HCT116 (cell line): ENCODE measurements at regions not wholly inside any gene's neighbourhood (a gene's known extent, or its start where the extent isn't known, plus 50 kb on each side); places are given as distances from the start of the nearest gene placed in this dataset.

ENCODE experiments used
- ATAC-seq: fragments of 200-7000 bp; cut with Tn5 transposase; 2 replicates; pipeline ENCODE4 v1.9.1; 2020; ENCODE audit warnings: mild to moderate bottlenecking, moderate library complexity
- BruUV-seq: library from RNA; stranded (reverse); fragments of 400-500 nt; replicated peaks from 2 replicates; lab custom pipeline; 2021; lab: Mats Ljungman, UMichigan
- CTCF ChIA-PET: fragments of 300-600 bp; sonication (Branson Sonifier 250); formaldehyde crosslinking; loops from one replicate; lab custom pipeline; 2021; ENCODE audit warnings: antibody characterized with exemption; lab: Charles Lee
- POLR2A ChIA-PET: fragments of 300-600, 350-600 bp; sonication (Branson Sonifier 250); formaldehyde crosslinking; loops from one replicate; lab custom pipeline; 2021; ENCODE audit warnings: antibody characterized with exemption; lab: Charles Lee
- RAD21 ChIA-PET, 2 experiments: fragments of 300-600 bp; sonication (Branson Sonifier 250); formaldehyde crosslinking; loops; one replicate each; lab custom pipeline; 2023; ENCODE audit warnings: low total read pairs in 2 of 2; ENCODE audit not compliant: uncharacterized antibody in 2 of 2, unreplicated experiment in 2 of 2, low non-redundant PET in 1 of 2; lab: Charles Lee
- DNase-seq: peaks from one replicate; pipeline ENCODE4 v3.0.0-alpha.2; 2010; ENCODE audit warnings: low read depth, low spot score
- H2AFZ ChIP-seq: fragments of 200-600 bp; shearing (Covaris generic), sonication (generic); 2 replicates; pipeline ENCODE4 v1.6.1; 2017; ENCODE audit warnings: low read depth, mixed run types, mixed read lengths, antibody characterized with exemption, low read length; ENCODE audit not compliant: poor library complexity, severe bottlenecking
- H3K27ac ChIP-seq: 2 replicates; pipeline ENCODE4 v1.5.1; 2012; ENCODE audit warnings: low read depth, low read length
- H3K27me3 ChIP-seq: fragments of 200-600 bp; sonication (generic); 2 replicates; pipeline ENCODE4 v1.6.1; 2016; ENCODE audit warnings: mixed run types, low read length, mixed read lengths; ENCODE audit not compliant: insufficient read depth
- H3K36me3 ChIP-seq, 2 experiments: fragments of 200-500 bp in 1 of 2; fragments of 200-600 bp in 1 of 2; sonication (Bioruptor generic) in 1 of 2; sonication (generic) in 1 of 2; 2 replicates each; pipeline versions ENCODE4 v1.5.1 to v1.6.1; 2014 to 2016; ENCODE audit warnings: low read length in 2 of 2, inconsistent platforms in 1 of 2, mixed read lengths in 1 of 2, mixed run types in 1 of 2; ENCODE audit not compliant: insufficient read depth in 2 of 2, control insufficient read depth in 1 of 2
- H3K4me1 ChIP-seq, 2 experiments: fragments of 200-600 bp in 1 of 2; sonication (generic) in 1 of 2; 2 replicates each; pipeline versions ENCODE4 v1.5.1 to v1.6.1; 2012 to 2017; ENCODE audit warnings: low read length in 2 of 2, inconsistent platforms in 1 of 2, mild to moderate bottlenecking in 1 of 2, mixed read lengths in 1 of 2, mixed run types in 1 of 2, moderate library complexity in 1 of 2; ENCODE audit not compliant: insufficient read depth in 2 of 2, control insufficient read depth in 1 of 2
- H3K4me2 ChIP-seq: fragments of 200-600 bp; sonication (generic); 2 replicates; pipeline ENCODE4 v1.6.1; 2017; ENCODE audit warnings: mixed run types, low read length, mixed read lengths
- H3K4me3 ChIP-seq, 2 experiments: fragments of 200-600 bp in 1 of 2; sonication (generic) in 1 of 2; replicated peaks in 1 of 2; 2 replicates each; pipeline ENCODE4 v1.5.1; 2011 to 2016; ENCODE audit warnings: low read length in 2 of 2, control low read depth in 1 of 2, low read depth in 1 of 2, mild to moderate bottlenecking in 1 of 2, mixed read lengths in 1 of 2, mixed run types in 1 of 2
- H3K79me2 ChIP-seq: fragments of 200-600 bp; sonication (generic); 2 replicates; pipeline ENCODE4 v1.6.1; 2017; ENCODE audit warnings: mild to moderate bottlenecking, mixed run types, low read length, moderate library complexity, mixed read lengths; ENCODE audit not compliant: insufficient read depth
- H3K9ac ChIP-seq: fragments of 200-600 bp; sonication (generic); 2 replicates; pipeline ENCODE4 v1.6.1; 2016; ENCODE audit warnings: low read length, mixed read lengths
- H3K9me2 ChIP-seq: fragments of 200-600 bp; sonication (generic), shearing (Covaris generic); 2 replicates; pipeline ENCODE4 v1.6.1; 2017; ENCODE audit warnings: mixed run types, mild to moderate bottlenecking, moderate library complexity; ENCODE audit not compliant: insufficient read depth
- H3K9me3 ChIP-seq, 2 experiments: fragments of 200-500 bp in 1 of 2; fragments of 200-600 bp in 1 of 2; sonication (Bioruptor generic) in 1 of 2; sonication (generic) in 1 of 2; 2 replicates each; pipeline ENCODE4 v1.6.1; 2014 to 2017; ENCODE audit warnings: low read length in 2 of 2, mixed read lengths in 2 of 2, inconsistent platforms in 1 of 2, low read depth in 1 of 2, mild to moderate bottlenecking in 1 of 2, mixed run types in 1 of 2, moderate library complexity in 1 of 2; ENCODE audit not compliant: control insufficient read depth in 1 of 2, insufficient read depth in 1 of 2
- H4K20me1 ChIP-seq: fragments of 200-600 bp; sonication (generic), shearing (Covaris generic); 2 replicates; pipeline ENCODE4 v1.6.1; 2017; ENCODE audit warnings: mixed run types, mild to moderate bottlenecking, moderate library complexity; ENCODE audit not compliant: insufficient read depth
- ATF3 ChIP-seq: IDR thresholded peaks from 2 replicates; pipeline ENCODE4 v1.6.1; 2012
- CBX3 ChIP-seq: IDR thresholded peaks from 2 replicates; pipeline ENCODE4 v1.6.1; 2012; ENCODE audit warnings: low read depth
- CEBPB ChIP-seq: IDR thresholded peaks from 2 replicates; pipeline ENCODE4 v1.6.1; 2012; ENCODE audit warnings: low read depth
- ELF1 ChIP-seq: IDR thresholded peaks from 2 replicates; pipeline ENCODE4 v1.6.1; 2012; ENCODE audit warnings: low read depth, borderline replicate concordance
- EZH2phosphoT487 ChIP-seq: fragments of 200-600 bp; IDR thresholded peaks from 2 replicates; pipeline ENCODE4 v1.6.1; 2018; ENCODE audit warnings: antibody characterized with exemption, borderline replicate concordance
- FOSL1 ChIP-seq: IDR thresholded peaks from 2 replicates; pipeline ENCODE4 v1.6.1; 2012; ENCODE audit warnings: low read depth
- POLR2AphosphoS5 ChIP-seq: IDR thresholded peaks from 2 replicates; pipeline ENCODE4 v1.6.1; 2011; ENCODE audit warnings: mild to moderate bottlenecking, low read depth, low read length, moderate library complexity
- SRF ChIP-seq: IDR thresholded peaks from 2 replicates; pipeline ENCODE4 v1.6.1; 2012; ENCODE audit warnings: low read depth
- TCF7L2 ChIP-seq: IDR thresholded peaks from 2 replicates; pipeline ENCODE4 v1.7.0; 2011; ENCODE audit warnings: borderline replicate concordance, inconsistent platforms; ENCODE audit not compliant: insufficient read depth, insufficient read length; ENCODE audit errors: extremely low read depth
- ZNF274 ChIP-seq: fragments of 200-500 bp; sonication (Bioruptor generic); IDR thresholded peaks from 2 replicates; pipeline ENCODE4 v1.6.1; 2014; ENCODE audit warnings: mild to moderate bottlenecking, low read depth, low read length, inconsistent platforms
- intact Hi-C: fragments of 100-400 bp; cut with micrococcal nuclease; formaldehyde crosslinking; loops from 2 replicates; pipeline ENCODE4 v1.10.0; 2022
- TF ChIP-seq, protein P1 (sequence below): IDR thresholded peaks from 2 replicates; pipeline ENCODE4 v1.6.1; 2012
- TF ChIP-seq, protein P2 (sequence below): IDR thresholded peaks from 2 replicates; pipeline ENCODE4 v1.6.1; 2011; ENCODE audit warnings: mild to moderate bottlenecking, low read length, moderate library complexity; ENCODE audit not compliant: insufficient replicate concordance; ENCODE audit errors: extremely low read depth
- TF ChIP-seq, protein P3 (sequence below), 3 experiments: fragments of 200-600 bp in 1 of 3; sonication (generic) in 1 of 3; IDR thresholded peaks in 2 of 3; conservative IDR thresholded peaks in 1 of 3; 2 replicates each; pipeline ENCODE4 v1.5.1; 2012 to 2017; ENCODE audit warnings: low read depth in 2 of 3, low read length in 2 of 3, antibody characterized with exemption in 1 of 3, borderline replicate concordance in 1 of 3, control low read depth in 1 of 3, mild to moderate bottlenecking in 1 of 3, mixed read lengths in 1 of 3, mixed run types in 1 of 3, moderate library complexity in 1 of 3; ENCODE audit not compliant: insufficient read depth in 1 of 3

GRCh38 chr3:115228266-115228665, 81.2 kb upstream of the ZBTB20 start (continued):
- TF ChIP-seq, protein P1, sequence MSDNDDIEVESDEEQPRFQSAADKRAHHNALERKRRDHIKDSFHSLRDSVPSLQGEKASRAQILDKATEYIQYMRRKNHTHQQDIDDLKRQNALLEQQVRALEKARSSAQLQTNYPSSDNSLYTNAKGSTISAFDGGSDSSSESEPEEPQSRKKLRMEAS = no peak
- TF ChIP-seq ZNF274 (no peak), POLR2AphosphoS5 (no peak), EZH2phosphoT487 (no peak), ATF3 (no peak), ELF1 (no peak), TCF7L2 (no peak)
- TF ChIP-seq, protein P2, sequence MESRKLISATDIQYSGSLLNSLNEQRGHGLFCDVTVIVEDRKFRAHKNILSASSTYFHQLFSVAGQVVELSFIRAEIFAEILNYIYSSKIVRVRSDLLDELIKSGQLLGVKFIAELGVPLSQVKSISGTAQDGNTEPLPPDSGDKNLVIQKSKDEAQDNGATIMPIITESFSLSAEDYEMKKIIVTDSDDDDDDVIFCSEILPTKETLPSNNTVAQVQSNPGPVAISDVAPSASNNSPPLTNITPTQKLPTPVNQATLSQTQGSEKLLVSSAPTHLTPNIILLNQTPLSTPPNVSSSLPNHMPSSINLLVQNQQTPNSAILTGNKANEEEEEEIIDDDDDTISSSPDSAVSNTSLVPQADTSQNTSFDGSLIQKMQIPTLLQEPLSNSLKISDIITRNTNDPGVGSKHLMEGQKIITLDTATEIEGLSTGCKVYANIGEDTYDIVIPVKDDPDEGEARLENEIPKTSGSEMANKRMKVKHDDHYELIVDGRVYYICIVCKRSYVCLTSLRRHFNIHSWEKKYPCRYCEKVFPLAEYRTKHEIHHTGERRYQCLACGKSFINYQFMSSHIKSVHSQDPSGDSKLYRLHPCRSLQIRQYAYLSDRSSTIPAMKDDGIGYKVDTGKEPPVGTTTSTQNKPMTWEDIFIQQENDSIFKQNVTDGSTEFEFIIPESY = no peak

DNA sequence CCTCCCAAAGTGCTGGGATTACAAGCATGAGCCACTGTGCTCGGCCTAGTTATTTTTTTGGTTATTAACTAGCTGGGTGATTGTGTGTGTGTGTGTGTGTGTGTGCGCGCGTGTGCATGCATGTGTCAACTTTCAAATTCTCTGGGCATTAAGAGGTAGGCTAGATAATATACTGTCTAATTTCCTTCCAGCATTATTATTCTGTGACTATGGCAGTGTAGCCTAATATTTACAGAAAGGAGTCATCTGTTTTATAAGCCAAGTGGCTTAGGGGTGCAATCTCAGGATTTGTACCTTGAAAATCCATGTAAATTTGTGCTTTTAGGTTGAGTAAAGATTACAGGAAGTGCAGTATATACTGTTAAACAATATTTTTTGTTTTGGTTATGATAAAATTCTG, 85.1 kb upstream of the ZBTB20 start:
- no peak for TF ChIP-seq CEBPB
- no peak for TF ChIP-seq ZNF274
- no peak for TF ChIP-seq ATF3
- no peak for TF ChIP-seq SRF
- TF ChIP-seq, protein P3, sequence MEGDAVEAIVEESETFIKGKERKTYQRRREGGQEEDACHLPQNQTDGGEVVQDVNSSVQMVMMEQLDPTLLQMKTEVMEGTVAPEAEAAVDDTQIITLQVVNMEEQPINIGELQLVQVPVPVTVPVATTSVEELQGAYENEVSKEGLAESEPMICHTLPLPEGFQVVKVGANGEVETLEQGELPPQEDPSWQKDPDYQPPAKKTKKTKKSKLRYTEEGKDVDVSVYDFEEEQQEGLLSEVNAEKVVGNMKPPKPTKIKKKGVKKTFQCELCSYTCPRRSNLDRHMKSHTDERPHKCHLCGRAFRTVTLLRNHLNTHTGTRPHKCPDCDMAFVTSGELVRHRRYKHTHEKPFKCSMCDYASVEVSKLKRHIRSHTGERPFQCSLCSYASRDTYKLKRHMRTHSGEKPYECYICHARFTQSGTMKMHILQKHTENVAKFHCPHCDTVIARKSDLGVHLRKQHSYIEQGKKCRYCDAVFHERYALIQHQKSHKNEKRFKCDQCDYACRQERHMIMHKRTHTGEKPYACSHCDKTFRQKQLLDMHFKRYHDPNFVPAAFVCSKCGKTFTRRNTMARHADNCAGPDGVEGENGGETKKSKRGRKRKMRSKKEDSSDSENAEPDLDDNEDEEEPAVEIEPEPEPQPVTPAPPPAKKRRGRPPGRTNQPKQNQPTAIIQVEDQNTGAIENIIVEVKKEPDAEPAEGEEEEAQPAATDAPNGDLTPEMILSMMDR (IDR thresholded peaks at IDR 0.05 in 2 of 3, conservative IDR thresholded peaks at IDR 0.05 in 1 of 3; ENCODE audit: borderline replicate concordance in 1 of 3, insufficient read depth in 1 of 3, low read depth in 2 of 3, low read length in 2 of 3) = no peak
- no peak for TF ChIP-seq CBX3
- TF ChIP-seq FOSL1 = no peak
- Histone ChIP-seq H3K4me2 (no peak overlapping the region), H3K36me3 (no peaks in the 10 kb centered on the region), H3K4me1 (no peaks in the 10 kb centered on the region; a peak in 1 of 4 replicates), H3K27ac (no peak overlapping the region), H3K9me3 (no peaks in the 10 kb centered on the region), H4K20me1 (no peaks in the 10 kb centered on the region), H2AFZ (no peak overlapping the region), H3K4me3 (no peak overlapping the region), H3K79me2 (no peaks in the 10 kb centered on the region), H3K9me2 (no peaks in the 10 kb centered on the region), H3K9ac (no peak overlapping the region), H3K27me3 (no peaks in the 10 kb centered on the region)
- POLR2A ChIA-PET = no interaction called here
- intact Hi-C loops = no loop called here
- no TSS peak for BruUV-seq
- RAD21 ChIA-PET = no interaction called here
- ATAC-seq (no peak), DNase-seq (no peak)
- CTCF ChIA-PET = interaction anchor here (2.6 kb wide), 1 partner anchor 14 kb away, joined by 6 read pairs; no protein-coding TSS in a partner anchor
